Small intestine (tissue), 7 donors: ENCODE measurements at regions not wholly inside any gene's neighbourhood (a gene's known extent, or its start where the extent isn't known, plus 50 kb on each side); places are given as distances from the start of the nearest gene placed in this dataset.
"Not testable (repeated sequence)": the region's sequence is repeated elsewhere in the genome, so short reads cannot be mapped to it uniquely, and the experiment has no call there.

Source experiments
- DNase-seq, 2 donors: peaks; one replicate each; pipeline versions ENCODE4 v3.0.0 to v3.0.0-alpha.2; 2013
- FAIRE-seq: peaks from 2 replicates; lab custom pipeline; 2012; peaks lifted over from hg19 to GRCh38; lab: Jason Lieb, UNC
- H3K27ac ChIP-seq, 3 donors: one replicate each; pipeline ENCODE4 v1.5.1; 2013; ENCODE audit warnings: low read length in 2 of 3, mild to moderate bottlenecking in 2 of 3, control low read depth in 1 of 3, inconsistent platforms in 1 of 3, low read depth in 1 of 3, moderate library complexity in 1 of 3
- H3K27me3 ChIP-seq, 3 donors: one replicate each; pipeline ENCODE4 v1.6.1; 2013; ENCODE audit warnings: low read length in 3 of 3, inconsistent platforms in 1 of 3; ENCODE audit not compliant: control insufficient read depth in 3 of 3, insufficient read depth in 3 of 3
- H3K36me3 ChIP-seq, 3 donors: one replicate each; pipeline ENCODE4 v1.6.1; 2013; ENCODE audit warnings: low read length in 3 of 3, inconsistent platforms in 1 of 3, low read depth in 1 of 3, mild to moderate bottlenecking in 1 of 3, moderate library complexity in 1 of 3; ENCODE audit not compliant: control insufficient read depth in 3 of 3, insufficient read depth in 2 of 3
- H3K4me1 ChIP-seq, 3 donors: one replicate each; pipeline ENCODE4 v1.6.1; 2013; ENCODE audit warnings: low read length in 2 of 3, inconsistent platforms in 1 of 3, low read depth in 1 of 3, mild to moderate bottlenecking in 1 of 3, moderate library complexity in 1 of 3; ENCODE audit not compliant: control insufficient read depth in 3 of 3, insufficient read depth in 2 of 3
- H3K4me3 ChIP-seq, 3 donors: one replicate each; pipeline ENCODE4 v1.5.1; 2013; ENCODE audit warnings: low read length in 3 of 3, control low read depth in 1 of 3, inconsistent platforms in 1 of 3, low read depth in 1 of 3, mild to moderate bottlenecking in 1 of 3, moderate library complexity in 1 of 3
- H3K9me3 ChIP-seq, 2 donors: one replicate each; pipeline ENCODE4 v1.6.1; 2013; ENCODE audit warnings: low read depth in 1 of 2, low read length in 1 of 2; ENCODE audit not compliant: control insufficient read depth in 2 of 2, insufficient read depth in 1 of 2
- WGBS, 3 donors: extraction: QIAGEN DNeasy Blood & Tissue Kit; methylation state at CpG; one replicate each; pipeline ENCODE4 v1.1.7; 2013; 5-methylcytosine and 5-hydroxymethylcytosine counted together
- donor health status: healthy with polysubstance abuse.
- donor health status: control.
- donor health status: control.
- donor health status: Bipolar disorder and iron deficiency.
- donor health status: healthy.

- DNase-seq = no peak
- H3K9me3 ChIP-seq = no peaks in the 10 kb centered on the region
- WGBS, 3 donors = 76 to 80% (median 76%) methylated on average over 8 of the region's 8 CpGs
- H3K4me3 ChIP-seq = no peak overlapping the region
- H3K27me3 ChIP-seq = no peaks in the 10 kb centered on the region
- H3K4me1 ChIP-seq = no peaks in the 10 kb centered on the region
- FAIRE-seq = no peak
- no peaks in the 10 kb centered on the region for H3K36me3 ChIP-seq
- H3K27ac ChIP-seq = no peak overlapping the region
Measured at GRCh38 chr4:116223040-116223732, 862.2 kb downstream of the TRAM1L1 start.

DNA sequence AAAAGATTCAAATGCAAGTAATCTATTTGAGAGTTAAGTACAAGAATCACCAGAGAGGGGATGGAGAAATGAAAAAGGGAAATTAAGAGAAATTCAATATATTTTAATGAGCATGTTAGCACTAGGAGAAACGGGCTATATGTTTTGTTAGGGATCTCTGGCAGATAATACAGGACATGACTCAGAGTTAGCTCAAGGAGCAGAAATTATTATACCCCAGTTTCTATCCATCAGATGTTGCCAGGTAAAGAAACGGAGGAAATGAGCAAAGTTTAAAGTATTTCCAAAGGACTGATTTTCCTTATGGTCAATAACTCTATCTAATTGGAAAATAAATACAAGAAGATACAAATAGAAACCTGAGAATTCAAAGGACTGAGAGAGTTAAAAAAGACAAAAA, 867.6 kb downstream of the TRAM1L1 start:
- Histone ChIP-seq H3K27ac (no peak overlapping the region), H3K36me3 (no peaks in the 10 kb centered on the region), H3K4me1 (no peaks in the 10 kb centered on the region), H3K9me3 (no peaks in the 10 kb centered on the region), H3K4me3 (no peak overlapping the region), H3K27me3 (no peaks in the 10 kb centered on the region)
- 37 to 60% (median 41%) methylated on average over 2 of the region's 2 CpGs for WGBS, 3 donors
- FAIRE-seq (no peak), DNase-seq (no peak)

DNA sequence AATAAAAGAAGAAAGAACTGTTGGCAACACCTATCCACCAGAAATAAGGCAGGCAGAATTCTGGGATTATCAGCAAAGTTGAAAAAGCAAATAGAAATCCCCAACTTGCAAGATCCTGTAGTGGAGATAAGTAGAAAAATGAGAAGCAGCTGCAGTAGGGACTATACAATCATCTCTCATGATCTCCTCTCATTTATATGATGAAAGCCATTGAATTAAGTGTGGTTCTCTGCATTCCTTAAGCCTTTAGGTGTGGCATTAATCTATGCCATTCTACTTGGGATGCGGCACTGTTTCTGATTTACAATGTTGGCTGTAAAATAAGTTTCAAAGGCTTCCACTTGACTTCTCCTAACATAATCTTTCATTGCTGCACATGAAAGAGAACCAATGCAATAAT, 869.8 kb downstream of the TRAM1L1 start:
- H3K27ac ChIP-seq = no peak overlapping the region
- DNase-seq (no peak), FAIRE-seq (no peak)
- no peaks in the 10 kb centered on the region for H3K9me3 ChIP-seq
- WGBS, 3 donors = 83 to 86% (median 84%) methylated on average over 1 of the region's 1 CpG
- no peaks in the 10 kb centered on the region for H3K27me3 ChIP-seq
- no peaks in the 10 kb centered on the region for H3K4me1 ChIP-seq
- H3K36me3 ChIP-seq = no peaks in the 10 kb centered on the region
- H3K4me3 ChIP-seq = no peak overlapping the region

GRCh38 chr4:116202524-116202923, 882.9 kb downstream of the TRAM1L1 start:
- Histone ChIP-seq H3K4me3 (no peak overlapping the region), H3K9me3 (no peaks in the 10 kb centered on the region), H3K27me3 (no peaks in the 10 kb centered on the region), H3K36me3 (no peaks in the 10 kb centered on the region), H3K4me1 (no peaks in the 10 kb centered on the region), H3K27ac (no peak overlapping the region)
- WGBS, 3 donors = 44 to 80% (median 47%) methylated on average over 1 of the region's 1 CpG
- FAIRE-seq = no peak
- no peak for DNase-seq

GRCh38 chr4:116197317-116197809, 888.0 kb downstream of the TRAM1L1 start:
- 64 to 76% (median 74%) methylated on average over 3 of the region's 3 CpGs for WGBS, 3 donors
- DNase-seq (no peak), FAIRE-seq (no peak)
- Histone ChIP-seq H3K27me3 (no peaks in the 10 kb centered on the region), H3K27ac (no peak overlapping the region), H3K9me3 (no peaks in the 10 kb centered on the region), H3K4me1 (no peaks in the 10 kb centered on the region), H3K4me3 (no peak overlapping the region), H3K36me3 (no peaks in the 10 kb centered on the region)

DNA sequence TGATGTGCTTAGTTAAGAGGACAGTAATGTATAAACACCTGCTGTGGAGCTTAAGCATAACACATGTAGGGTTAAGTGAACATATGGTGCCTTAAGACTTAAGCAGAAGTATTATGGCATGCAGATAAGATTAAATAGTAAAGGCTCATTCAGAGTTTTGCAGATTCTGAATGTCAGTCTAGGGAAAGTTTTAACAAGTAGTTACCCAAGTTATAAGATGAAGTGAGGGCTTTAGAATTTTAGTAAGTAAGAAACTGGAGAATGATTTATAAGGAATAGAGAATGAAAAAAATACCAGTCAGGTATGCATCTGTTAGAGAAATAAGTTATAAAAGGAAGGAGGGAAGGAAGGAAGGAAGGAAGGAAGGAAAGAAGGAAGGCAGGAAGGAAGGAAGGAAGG, 902.1 kb downstream of the TRAM1L1 start:
- FAIRE-seq = no peak
- no peak for DNase-seq

DNA sequence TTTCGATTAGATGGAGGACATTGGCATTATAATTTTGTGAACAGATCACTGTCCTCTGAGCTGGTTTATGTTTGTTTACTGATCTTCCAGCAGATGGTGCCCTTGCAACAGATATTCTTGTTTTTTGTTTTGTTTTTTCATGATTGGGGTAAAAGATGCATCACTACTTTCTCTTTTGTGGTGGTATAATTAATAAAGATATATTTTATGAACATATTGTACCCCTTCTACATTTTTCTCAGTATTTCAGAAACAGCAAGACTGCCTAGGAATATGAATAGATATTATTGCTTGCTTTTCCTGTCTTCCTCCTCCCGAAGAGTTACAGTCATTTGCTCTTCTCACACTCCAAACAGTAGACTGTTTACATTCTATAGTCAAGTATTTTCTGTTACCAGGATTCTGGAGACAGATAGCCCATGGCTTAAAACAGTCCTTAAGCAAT, 905.2 kb downstream of the TRAM1L1 start:
- H3K27ac ChIP-seq = no peak overlapping the region
- H3K4me1 ChIP-seq = no peaks in the 10 kb centered on the region
- no peaks in the 10 kb centered on the region for H3K27me3 ChIP-seq
- no peak overlapping the region for H3K4me3 ChIP-seq
- no peaks in the 10 kb centered on the region for H3K9me3 ChIP-seq
- 13 to 18% (median 15%) methylated on average over 2 of the region's 2 CpGs for WGBS, 3 donors
- no peaks in the 10 kb centered on the region for H3K36me3 ChIP-seq
- DNase-seq = peak in 1 of 2 donors; percentile 1
- no peak for FAIRE-seq

More for the DNA sequence above, 902.1 kb downstream of the TRAM1L1 start:
- Histone ChIP-seq H3K36me3 (no peaks in the 10 kb centered on the region), H3K27me3 (no peaks in the 10 kb centered on the region), H3K4me1 (no peaks in the 10 kb centered on the region), H3K9me3 (no peaks in the 10 kb centered on the region), H3K27ac (no peak overlapping the region), H3K4me3 (no peak overlapping the region)

- not testable (repeated sequence) for H3K27me3 ChIP-seq, H3K4me3 ChIP-seq, H3K4me1 ChIP-seq, H3K36me3 ChIP-seq, H3K9me3 ChIP-seq, DNase-seq, FAIRE-seq, H3K27ac ChIP-seq
- 88 to 92% (median 89%) methylated on average over 9 of the region's 9 CpGs for WGBS, 3 donors
Measured at GRCh38 chr4:116151371-116151770, 934.0 kb downstream of the TRAM1L1 start.

DNA sequence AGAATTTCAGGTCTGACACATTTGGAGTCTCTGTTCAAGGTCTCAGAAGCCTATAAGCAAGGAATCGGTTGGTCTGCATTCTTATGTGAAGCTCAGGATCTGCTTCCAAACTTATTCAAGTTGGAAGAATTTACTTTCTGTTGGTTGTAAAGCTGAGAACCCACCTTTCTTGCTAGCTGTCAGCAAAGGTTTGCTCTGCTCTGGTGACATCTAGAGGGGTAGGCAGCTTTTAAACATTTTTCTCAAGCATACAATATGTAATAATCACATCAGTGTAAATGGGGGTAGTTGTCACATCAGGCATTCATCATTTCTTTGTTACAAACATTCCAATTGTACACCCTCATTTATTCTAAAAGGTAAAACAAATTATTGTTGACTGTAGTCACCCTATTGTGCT, 935.2 kb downstream of the TRAM1L1 start:
- Histone ChIP-seq H3K4me3 (no peak overlapping the region), H3K36me3 (no peaks in the 10 kb centered on the region), H3K4me1 (no peaks in the 10 kb centered on the region), H3K9me3 (no peaks in the 10 kb centered on the region), H3K27ac (no peak overlapping the region), H3K27me3 (no peaks in the 10 kb centered on the region)
- FAIRE-seq (no peak), DNase-seq (no peak)
- WGBS, 3 donors = 88 to 100% (median 90%) methylated on average over 1 of the region's 1 CpG
